Breast epithelium (tissue), 4 donors: ENCODE measurements at regions not wholly inside any gene's neighbourhood (a gene's known extent, or its start where the extent isn't known, plus 50 kb on each side); places are given as distances from the start of the nearest gene placed in this dataset.
"Not testable (repeated sequence)": the region's sequence is repeated elsewhere in the genome, so short reads cannot be mapped to it uniquely, and the experiment has no call there.

Experiments
- DNase-seq, 2 donors: peaks; one replicate each; pipeline ENCODE4 v3.0.0-alpha.2; 2019; ENCODE audit warnings: low spot score in 2 of 2
- H3K27ac ChIP-seq, 2 donors: fragments of 200-600 bp; sonication (generic) in 1 of 2; one replicate each; pipeline ENCODE4 v1.5.1; 2016 to 2019; ENCODE audit warnings: mild to moderate bottlenecking in 1 of 2
- H3K27me3 ChIP-seq, 2 donors: fragments of 200-600 bp; sonication (generic) in 1 of 2; one replicate each; pipeline versions ENCODE4 v1.5.1 to v1.6.0; 2017 to 2019; ENCODE audit warnings: control low read depth in 1 of 2, mild to moderate bottlenecking in 1 of 2
- H3K36me3 ChIP-seq: fragments of 200-600 bp; one replicate; pipeline ENCODE4 v1.5.1; 2019
- H3K4me1 ChIP-seq, 2 donors: fragments of 200-600 bp; sonication (generic); one replicate each; pipeline ENCODE4 v1.5.1; 2016 to 2019; ENCODE audit warnings: control low read depth in 1 of 2
- H3K4me3 ChIP-seq, 3 donors: fragments of 200-600 bp; sonication (generic); 1 replicate in 2 of 3; 2 replicates in 1 of 3; pipeline ENCODE4 v1.5.1; 2016 to 2019; ENCODE audit warnings: mild to moderate bottlenecking in 3 of 3, moderate library complexity in 2 of 3
- H3K9me3 ChIP-seq, 2 donors: fragments of 200-600 bp; sonication (generic) in 1 of 2; one replicate each; pipeline ENCODE4 v1.5.1; 2016 to 2019; ENCODE audit warnings: control low read depth in 1 of 2
- POLR2A ChIP-seq: fragments of 450-650 bp; IDR thresholded peaks from one replicate; pipeline ENCODE4 v1.6.1; 2016; ENCODE audit warnings: antibody characterized with exemption, mild to moderate bottlenecking, moderate library complexity
- POLR2AphosphoS5 ChIP-seq, 3 donors: sonication (generic); formaldehyde crosslinking; IDR thresholded peaks; one replicate each; pipeline ENCODE4 v1.6.1; 2017; ENCODE audit warnings: antibody characterized with exemption in 3 of 3
- intact Hi-C: fragments of 100-400 bp; cut with DNase I; formaldehyde crosslinking; loops from one replicate; pipeline ENCODE4 v1.15.1; 2023; ENCODE audit warnings: low total_unique reads
- TF ChIP-seq, protein P1 (sequence below), 3 donors: fragments of 450-650 bp; IDR thresholded peaks; one replicate each; pipeline ENCODE4 v1.5.1; 2016 to 2017; ENCODE audit warnings: antibody characterized with exemption in 3 of 3, mild to moderate bottlenecking in 3 of 3, moderate library complexity in 3 of 3

DNA sequence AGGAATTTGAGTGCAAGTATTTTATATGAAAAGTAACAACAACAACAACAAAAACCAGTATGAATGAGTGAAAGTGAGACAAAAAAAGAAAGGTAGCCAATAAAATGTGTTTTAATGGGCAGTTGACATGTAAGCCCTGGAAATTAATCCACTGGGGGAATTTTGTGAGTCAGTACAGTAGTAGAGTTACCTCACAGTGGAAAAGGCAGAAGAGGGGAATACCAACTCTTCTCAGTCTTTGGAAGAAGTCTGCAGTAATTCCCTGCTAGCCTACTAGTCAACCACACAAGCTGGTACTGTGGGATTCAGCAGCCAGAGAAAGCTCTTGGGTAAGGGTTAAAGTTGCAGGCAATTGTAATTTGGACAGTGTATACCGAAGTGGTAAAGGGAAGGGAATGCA lies 76.3 kb upstream of the IL15 start:
- TF ChIP-seq POLR2A = no peak
- no peak for TF ChIP-seq POLR2AphosphoS5 (IDR thresholded peaks at IDR 0.05)
- TF ChIP-seq, protein P1, sequence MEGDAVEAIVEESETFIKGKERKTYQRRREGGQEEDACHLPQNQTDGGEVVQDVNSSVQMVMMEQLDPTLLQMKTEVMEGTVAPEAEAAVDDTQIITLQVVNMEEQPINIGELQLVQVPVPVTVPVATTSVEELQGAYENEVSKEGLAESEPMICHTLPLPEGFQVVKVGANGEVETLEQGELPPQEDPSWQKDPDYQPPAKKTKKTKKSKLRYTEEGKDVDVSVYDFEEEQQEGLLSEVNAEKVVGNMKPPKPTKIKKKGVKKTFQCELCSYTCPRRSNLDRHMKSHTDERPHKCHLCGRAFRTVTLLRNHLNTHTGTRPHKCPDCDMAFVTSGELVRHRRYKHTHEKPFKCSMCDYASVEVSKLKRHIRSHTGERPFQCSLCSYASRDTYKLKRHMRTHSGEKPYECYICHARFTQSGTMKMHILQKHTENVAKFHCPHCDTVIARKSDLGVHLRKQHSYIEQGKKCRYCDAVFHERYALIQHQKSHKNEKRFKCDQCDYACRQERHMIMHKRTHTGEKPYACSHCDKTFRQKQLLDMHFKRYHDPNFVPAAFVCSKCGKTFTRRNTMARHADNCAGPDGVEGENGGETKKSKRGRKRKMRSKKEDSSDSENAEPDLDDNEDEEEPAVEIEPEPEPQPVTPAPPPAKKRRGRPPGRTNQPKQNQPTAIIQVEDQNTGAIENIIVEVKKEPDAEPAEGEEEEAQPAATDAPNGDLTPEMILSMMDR (IDR thresholded peaks at IDR 0.05) = no peak
- no peak overlapping the region for H3K27ac ChIP-seq
- no peaks in the 10 kb centered on the region for H3K4me1 ChIP-seq
- no peaks in the 10 kb centered on the region for H3K9me3 ChIP-seq
- H3K4me3 ChIP-seq = no peak overlapping the region
- intact Hi-C loops = no loop called here
- H3K27me3 ChIP-seq = no peaks in the 10 kb centered on the region
- H3K36me3 ChIP-seq = no peaks in the 10 kb centered on the region
- DNase-seq = no peak

DNA sequence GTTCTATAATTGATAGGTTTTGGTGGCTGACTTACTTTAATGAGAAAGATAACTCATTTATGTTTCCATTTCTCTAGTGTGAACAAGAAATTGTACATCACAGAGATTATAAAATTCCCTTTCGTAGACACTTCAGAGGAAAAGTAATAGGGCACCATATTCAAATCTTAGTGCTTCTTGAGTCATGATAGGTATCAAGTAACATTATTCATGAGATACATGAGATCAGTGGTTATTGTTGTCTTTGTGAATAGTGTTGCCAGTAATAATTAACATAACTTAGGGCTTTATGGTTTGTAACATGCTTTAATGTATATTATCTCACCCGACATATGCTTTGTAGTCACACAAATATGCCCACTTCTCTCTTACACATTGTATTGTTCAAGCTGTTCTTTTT lies 73.7 kb upstream of the IL15 start:
- intact Hi-C loops = no loop called here
- Histone ChIP-seq H3K4me1 (no peaks in the 10 kb centered on the region), H3K36me3 (no peaks in the 10 kb centered on the region), H3K4me3 (no peak overlapping the region), H3K27me3 (no peaks in the 10 kb centered on the region), H3K27ac (no peak overlapping the region), H3K9me3 (no peaks in the 10 kb centered on the region)
- DNase-seq = no peak
- TF ChIP-seq POLR2AphosphoS5 (IDR thresholded peaks at IDR 0.05) (no peak), POLR2A (no peak)
- TF ChIP-seq, protein P1 (IDR thresholded peaks at IDR 0.05) = no peak

DNA sequence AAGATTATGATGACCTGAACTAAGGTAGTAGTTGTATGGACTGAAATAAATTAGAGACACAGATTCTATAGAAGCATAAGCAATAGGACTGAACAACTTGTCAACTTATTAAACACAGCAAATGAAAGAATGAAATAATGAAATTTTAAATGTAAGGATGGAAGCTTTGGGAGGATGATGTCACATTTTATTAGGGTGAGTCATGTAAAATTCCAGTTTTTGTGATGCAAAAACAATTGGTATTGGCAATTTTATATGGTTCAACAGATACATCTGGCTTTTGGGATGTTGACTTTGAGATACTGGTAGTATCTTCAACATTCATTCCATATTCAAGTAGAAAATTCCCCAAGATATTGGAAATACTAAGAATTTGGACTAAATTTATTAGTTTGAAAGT lies 72.7 kb upstream of the IL15 start:
- Histone ChIP-seq H3K36me3 (no peaks in the 10 kb centered on the region), H3K9me3 (no peaks in the 10 kb centered on the region), H3K4me1 (no peaks in the 10 kb centered on the region), H3K27me3 (no peaks in the 10 kb centered on the region), H3K4me3 (no peak overlapping the region), H3K27ac (no peak overlapping the region)
- intact Hi-C loops = no loop called here
- DNase-seq = no peak
- TF ChIP-seq, protein P1 (IDR thresholded peaks at IDR 0.05) = no peak
- TF ChIP-seq POLR2A (no peak), POLR2AphosphoS5 (IDR thresholded peaks at IDR 0.05) (no peak)

DNA sequence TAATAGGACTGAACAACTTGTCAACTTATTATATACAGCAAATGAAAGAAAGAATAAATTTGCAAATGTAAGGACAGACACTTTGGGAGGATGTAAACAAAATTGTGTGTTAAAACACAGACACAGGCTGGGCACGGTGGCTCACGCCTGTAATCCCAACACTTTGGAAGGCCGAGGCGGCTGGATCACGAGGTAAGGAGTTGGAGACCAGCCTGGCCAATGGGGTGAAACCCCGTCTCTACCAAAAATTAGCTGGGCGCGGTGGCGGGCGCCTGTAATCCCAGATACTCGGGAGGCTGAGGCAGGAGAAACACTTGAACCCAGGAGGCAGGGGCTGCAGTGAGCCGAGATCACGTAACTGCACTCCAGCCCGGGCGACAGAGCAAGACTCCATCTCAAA lies 71.4 kb upstream of the IL15 start:
- H3K4me1 ChIP-seq, intact Hi-C loops, H3K36me3 ChIP-seq, H3K27me3 ChIP-seq, DNase-seq, H3K9me3 ChIP-seq, H3K27ac ChIP-seq, H3K4me3 ChIP-seq: not testable (repeated sequence)

DNA sequence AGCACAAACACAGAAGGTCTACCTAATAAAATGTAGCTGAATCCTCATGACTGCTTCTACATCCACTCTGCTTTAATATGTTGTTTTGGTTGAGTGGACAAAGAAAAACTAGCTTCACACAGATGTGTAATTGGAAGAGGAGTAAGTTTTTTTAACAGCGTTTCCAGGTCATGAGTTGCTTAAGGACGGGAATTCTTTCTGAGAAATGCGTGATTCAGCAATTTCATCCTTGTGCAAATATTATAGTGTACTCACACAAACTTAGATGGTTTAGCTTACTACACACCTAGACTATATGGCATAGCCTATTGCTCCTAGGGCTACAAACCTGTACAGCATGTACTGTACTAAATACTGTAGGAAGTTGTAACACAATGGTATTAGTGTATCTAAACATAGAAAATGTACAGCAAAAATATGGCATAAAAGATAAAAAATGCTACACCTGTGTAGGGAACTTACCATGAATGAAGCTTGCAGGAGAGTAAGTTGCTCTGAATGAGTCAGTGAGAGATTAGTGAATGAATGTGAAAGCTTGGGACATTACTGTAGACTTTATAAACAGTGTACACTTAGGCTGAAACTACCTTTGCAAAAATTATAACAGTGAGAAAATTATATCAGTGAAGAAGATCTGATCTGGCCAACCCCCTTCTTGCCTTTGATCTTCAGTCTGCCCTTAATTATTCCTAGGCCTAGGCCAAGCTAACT lies 70.8 kb upstream of the IL15 start:
- Histone ChIP-seq H3K27ac (no peak overlapping the region), H3K4me3 (no peak overlapping the region), H3K9me3 (no peaks in the 10 kb centered on the region), H3K27me3 (no peaks in the 10 kb centered on the region), H3K4me1 (no peaks in the 10 kb centered on the region), H3K36me3 (no peaks in the 10 kb centered on the region)
- intact Hi-C loops = no loop called here
- TF ChIP-seq, protein P1 (IDR thresholded peaks at IDR 0.05) = no peak
- no peak for TF ChIP-seq POLR2A
- DNase-seq = no peak
